ENCODE measurements at regions not wholly inside any gene's neighbourhood (a gene's known extent, or its start where the extent isn't known, plus 50 kb on each side); places are given as distances from the start of the nearest gene placed in this dataset.

DNA sequence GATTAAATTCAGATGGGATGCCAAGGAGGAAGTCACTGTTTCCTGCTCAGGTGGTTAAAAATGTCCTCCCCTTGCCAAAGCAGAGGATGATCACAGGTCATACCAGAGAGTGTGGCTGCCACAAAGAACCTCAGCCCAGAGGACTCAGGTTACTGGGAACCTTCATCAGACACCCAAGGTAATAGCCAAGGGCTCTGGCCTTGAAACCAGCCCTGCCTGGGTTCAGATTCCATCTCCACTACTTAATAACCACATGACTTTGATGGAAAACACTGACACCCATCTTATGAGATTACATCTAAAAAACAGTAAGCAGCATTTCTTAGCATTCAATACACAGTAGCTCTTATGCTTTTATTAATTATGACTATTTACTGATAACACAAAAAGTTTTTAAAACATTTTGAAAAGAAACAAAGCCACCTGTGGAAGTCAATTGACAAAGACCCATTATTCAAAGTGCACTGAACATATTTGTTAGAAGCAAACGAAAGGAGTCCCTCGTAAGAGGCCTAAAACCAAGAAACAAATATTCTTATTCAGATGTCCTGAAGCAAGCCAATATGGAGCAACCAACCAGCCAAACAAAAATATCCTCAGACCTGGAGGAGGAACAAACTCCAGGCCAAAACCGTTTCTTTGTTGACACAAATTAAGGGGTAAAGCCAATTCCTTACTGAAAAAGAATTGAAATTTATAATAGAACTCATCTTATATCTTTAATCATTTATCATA, 241.5 kb downstream of the RNF152 start:
- TF ChIP-seq RAD21 (IDR thresholded peaks at IDR 0.05; ENCODE audit: low read depth) (no peak), POLR2A (IDR thresholded peaks at IDR 0.05; ENCODE audit: borderline replicate concordance, extremely low read depth, insufficient read depth, insufficient read length) (no peak), EZH2 (IDR thresholded peaks at IDR 0.05) (no peak), YY1 (IDR thresholded peaks at IDR 0.05; ENCODE audit: extremely low read depth, insufficient replicate concordance, low read depth, low read length) (no peak), EZH2phosphoT487 (IDR thresholded peaks at IDR 0.05; ENCODE audit: borderline replicate concordance) (no peak), POLR2AphosphoS5 (IDR thresholded peaks at IDR 0.05; ENCODE audit: low read depth, low read length) (no peak), SRF (IDR thresholded peaks at IDR 0.05; ENCODE audit: low read depth) (no peak), JUND (IDR thresholded peaks at IDR 0.05) (no peak), CBX3 (IDR thresholded peaks at IDR 0.05; ENCODE audit: low read depth) (no peak), FOSL1 (IDR thresholded peaks at IDR 0.05; ENCODE audit: low read depth) (no peak), ZFX (IDR thresholded peaks at IDR 0.05) (no peak)
- TF ChIP-seq, protein P1, sequence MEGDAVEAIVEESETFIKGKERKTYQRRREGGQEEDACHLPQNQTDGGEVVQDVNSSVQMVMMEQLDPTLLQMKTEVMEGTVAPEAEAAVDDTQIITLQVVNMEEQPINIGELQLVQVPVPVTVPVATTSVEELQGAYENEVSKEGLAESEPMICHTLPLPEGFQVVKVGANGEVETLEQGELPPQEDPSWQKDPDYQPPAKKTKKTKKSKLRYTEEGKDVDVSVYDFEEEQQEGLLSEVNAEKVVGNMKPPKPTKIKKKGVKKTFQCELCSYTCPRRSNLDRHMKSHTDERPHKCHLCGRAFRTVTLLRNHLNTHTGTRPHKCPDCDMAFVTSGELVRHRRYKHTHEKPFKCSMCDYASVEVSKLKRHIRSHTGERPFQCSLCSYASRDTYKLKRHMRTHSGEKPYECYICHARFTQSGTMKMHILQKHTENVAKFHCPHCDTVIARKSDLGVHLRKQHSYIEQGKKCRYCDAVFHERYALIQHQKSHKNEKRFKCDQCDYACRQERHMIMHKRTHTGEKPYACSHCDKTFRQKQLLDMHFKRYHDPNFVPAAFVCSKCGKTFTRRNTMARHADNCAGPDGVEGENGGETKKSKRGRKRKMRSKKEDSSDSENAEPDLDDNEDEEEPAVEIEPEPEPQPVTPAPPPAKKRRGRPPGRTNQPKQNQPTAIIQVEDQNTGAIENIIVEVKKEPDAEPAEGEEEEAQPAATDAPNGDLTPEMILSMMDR (IDR thresholded peaks at IDR 0.05 in 2 of 3, conservative IDR thresholded peaks at IDR 0.05 in 1 of 3; ENCODE audit: borderline replicate concordance in 1 of 3, insufficient read depth in 1 of 3, low read depth in 2 of 3, low read length in 2 of 3): no peak
- TF ChIP-seq, protein P2, sequence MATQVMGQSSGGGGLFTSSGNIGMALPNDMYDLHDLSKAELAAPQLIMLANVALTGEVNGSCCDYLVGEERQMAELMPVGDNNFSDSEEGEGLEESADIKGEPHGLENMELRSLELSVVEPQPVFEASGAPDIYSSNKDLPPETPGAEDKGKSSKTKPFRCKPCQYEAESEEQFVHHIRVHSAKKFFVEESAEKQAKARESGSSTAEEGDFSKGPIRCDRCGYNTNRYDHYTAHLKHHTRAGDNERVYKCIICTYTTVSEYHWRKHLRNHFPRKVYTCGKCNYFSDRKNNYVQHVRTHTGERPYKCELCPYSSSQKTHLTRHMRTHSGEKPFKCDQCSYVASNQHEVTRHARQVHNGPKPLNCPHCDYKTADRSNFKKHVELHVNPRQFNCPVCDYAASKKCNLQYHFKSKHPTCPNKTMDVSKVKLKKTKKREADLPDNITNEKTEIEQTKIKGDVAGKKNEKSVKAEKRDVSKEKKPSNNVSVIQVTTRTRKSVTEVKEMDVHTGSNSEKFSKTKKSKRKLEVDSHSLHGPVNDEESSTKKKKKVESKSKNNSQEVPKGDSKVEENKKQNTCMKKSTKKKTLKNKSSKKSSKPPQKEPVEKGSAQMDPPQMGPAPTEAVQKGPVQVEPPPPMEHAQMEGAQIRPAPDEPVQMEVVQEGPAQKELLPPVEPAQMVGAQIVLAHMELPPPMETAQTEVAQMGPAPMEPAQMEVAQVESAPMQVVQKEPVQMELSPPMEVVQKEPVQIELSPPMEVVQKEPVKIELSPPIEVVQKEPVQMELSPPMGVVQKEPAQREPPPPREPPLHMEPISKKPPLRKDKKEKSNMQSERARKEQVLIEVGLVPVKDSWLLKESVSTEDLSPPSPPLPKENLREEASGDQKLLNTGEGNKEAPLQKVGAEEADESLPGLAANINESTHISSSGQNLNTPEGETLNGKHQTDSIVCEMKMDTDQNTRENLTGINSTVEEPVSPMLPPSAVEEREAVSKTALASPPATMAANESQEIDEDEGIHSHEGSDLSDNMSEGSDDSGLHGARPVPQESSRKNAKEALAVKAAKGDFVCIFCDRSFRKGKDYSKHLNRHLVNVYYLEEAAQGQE (IDR thresholded peaks at IDR 0.05; ENCODE audit: low read depth): no peak
- TF ChIP-seq, protein P3, sequence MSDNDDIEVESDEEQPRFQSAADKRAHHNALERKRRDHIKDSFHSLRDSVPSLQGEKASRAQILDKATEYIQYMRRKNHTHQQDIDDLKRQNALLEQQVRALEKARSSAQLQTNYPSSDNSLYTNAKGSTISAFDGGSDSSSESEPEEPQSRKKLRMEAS (IDR thresholded peaks at IDR 0.05): no peak

Measured in HCT116 (cell line).